ENCODE measurements at regions not wholly inside any gene's neighbourhood (a gene's known extent, or its start where the extent isn't known, plus 50 kb on each side); places are given as distances from the start of the nearest gene placed in this dataset.

GRCh38 chr2:4528773-4529172 is 825.4 kb downstream of the DCDC2C start:
- FAIRE-seq (no peak), DNase-seq (ENCODE audit: insufficient read length, low spot score) (no peak)
- TF ChIP-seq CTCF (IDR thresholded peaks at IDR 0.05; ENCODE audit: insufficient read depth, missing control alignments): no peak

- FAIRE-seq (no peak), DNase-seq (ENCODE audit: insufficient read length, low spot score) (no peak)
- no peak for TF ChIP-seq CTCF (IDR thresholded peaks at IDR 0.05; ENCODE audit: insufficient read depth, missing control alignments)
Observed at GRCh38 chr2:4529738-4530137, 826.4 kb downstream of the DCDC2C start.

- FAIRE-seq (no peak), DNase-seq (ENCODE audit: insufficient read length, low spot score) (no peak)
- no peak for TF ChIP-seq CTCF (IDR thresholded peaks at IDR 0.05; ENCODE audit: insufficient read depth, missing control alignments)
Observed at GRCh38 chr2:4530231-4530630, 826.9 kb downstream of the DCDC2C start.

GRCh38 chr2:4533806-4534205 is 830.4 kb downstream of the DCDC2C start:
- FAIRE-seq: no peak

GRCh38 chr2:4539121-4539520 is 835.7 kb downstream of the DCDC2C start:
- DNase-seq (ENCODE audit: insufficient read length, low spot score) (no peak), FAIRE-seq (no peak)
- no peak for TF ChIP-seq CTCF (IDR thresholded peaks at IDR 0.05; ENCODE audit: insufficient read depth, missing control alignments)

More at GRCh38 chr2:4533806-4534205, 830.4 kb downstream of the DCDC2C start:
- DNase-seq (ENCODE audit: insufficient read length, low spot score): no peak
- TF ChIP-seq CTCF (IDR thresholded peaks at IDR 0.05; ENCODE audit: insufficient read depth, missing control alignments): no peak

GRCh38 chr2:4549666-4550210 is 846.4 kb downstream of the DCDC2C start:
- FAIRE-seq (no peak), DNase-seq (ENCODE audit: insufficient read length, low spot score) (no peak)
- TF ChIP-seq CTCF (IDR thresholded peaks at IDR 0.05; ENCODE audit: insufficient read depth, missing control alignments): no peak

GRCh38 chr2:4551691-4552474 is 848.5 kb downstream of the DCDC2C start:
- FAIRE-seq: no peak
- no peak for DNase-seq (ENCODE audit: insufficient read length, low spot score)
- TF ChIP-seq CTCF (IDR thresholded peaks at IDR 0.05; ENCODE audit: insufficient read depth, missing control alignments): no peak

All from D721Med (cell line).